HEK293 (cell line): ENCODE measurements at regions not wholly inside any gene's neighbourhood (a gene's known extent, or its start where the extent isn't known, plus 50 kb on each side); places are given as distances from the start of the nearest gene placed in this dataset.

Source experiments
- CTCF ChIA-PET: fragments of 350-600 bp; formaldehyde crosslinking; extraction: SDS; loops from one replicate; lab custom pipeline; 2021; ENCODE audit warnings: antibody characterized with exemption; lab: Yijun Ruan, JAX
- POLR2A ChIA-PET: fragments of 300-600 bp; formaldehyde crosslinking; extraction: SDS; loops from one replicate; lab custom pipeline; 2020; ENCODE audit warnings: antibody characterized with exemption, inconsistent platforms; lab: Yijun Ruan, JAX
- H3K27ac ChIP-seq: fragments of 200-500 bp; sonication (Bioruptor generic); 2 replicates; pipeline ENCODE4 v1.5.1; 2014; ENCODE audit warnings: low read depth, low read length, control low read depth, inconsistent platforms; ENCODE audit errors: extremely low read depth
- H3K36me3 ChIP-seq, 2 experiments: fragments of 200-500 bp in 1 of 2; sonication (Bioruptor generic) in 1 of 2; 1 replicate in 1 of 2; 2 replicates in 1 of 2; pipeline ENCODE4 v1.5.1; 2014 to 2017; ENCODE audit warnings: inconsistent platforms in 2 of 2, low read length in 2 of 2; ENCODE audit not compliant: control insufficient read depth in 2 of 2, insufficient read depth in 1 of 2
- H3K4me1 ChIP-seq: fragments of 200-500 bp; sonication (Bioruptor generic); 2 replicates; pipeline ENCODE4 v1.5.1; 2014; ENCODE audit warnings: mild to moderate bottlenecking, low read length, inconsistent platforms; ENCODE audit not compliant: control insufficient read depth, insufficient read depth
- H3K4me3 ChIP-seq: 2 replicates; pipeline ENCODE4 v1.5.1; 2011; ENCODE audit warnings: low read depth, mild to moderate bottlenecking, control low read depth, low read length, moderate library complexity
- H3K9me3 ChIP-seq: fragments of 200-500 bp; sonication (Bioruptor generic); 2 replicates; pipeline ENCODE4 v1.5.1; 2014; ENCODE audit warnings: low read depth, low read length, inconsistent platforms; ENCODE audit not compliant: control insufficient read depth, insufficient read depth
- ATF2 ChIP-seq: fragments of 450-650 bp; formaldehyde crosslinking; IDR thresholded peaks from 2 replicates; pipeline ENCODE4 v1.5.1; 2016; ENCODE audit warnings: missing biosample characterization, missing genetic modification characterization, low read depth
- HOXC10 ChIP-seq: sonication (generic); formaldehyde crosslinking; IDR thresholded peaks from 2 replicates; pipeline ENCODE4 v1.8.1; 2023; ENCODE audit warnings: mild to moderate bottlenecking, missing genetic modification reagents
- PRDM2 ChIP-seq: fragments of 450-650 bp; formaldehyde crosslinking; IDR thresholded peaks from 2 replicates; pipeline ENCODE4 v1.5.1; 2016; ENCODE audit warnings: missing biosample characterization, missing genetic modification characterization, borderline replicate concordance
- TRIM28 ChIP-seq: IDR thresholded peaks from 2 replicates; pipeline ENCODE4 v1.6.1; 2011; ENCODE audit warnings: low read length, control low read depth, borderline replicate concordance
- ZBTB11 ChIP-seq: fragments of 450-650 bp; formaldehyde crosslinking; conservative IDR thresholded peaks from 2 replicates; pipeline ENCODE4 v1.5.1; 2016; ENCODE audit warnings: low read depth, missing biosample characterization, missing genetic modification characterization
- ZBTB17 ChIP-seq: fragments of 450-650 bp; formaldehyde crosslinking; IDR thresholded peaks from 2 replicates; pipeline ENCODE4 v1.5.1; 2016; ENCODE audit warnings: missing biosample characterization, missing genetic modification characterization
- ZBTB20 ChIP-seq: fragments of 450-650 bp; formaldehyde crosslinking; IDR thresholded peaks from 2 replicates; pipeline ENCODE4 v1.5.1; 2016; ENCODE audit warnings: missing biosample characterization, missing genetic modification characterization
- ZBTB44 ChIP-seq: fragments of 450-650 bp; IDR thresholded peaks from 2 replicates; pipeline ENCODE4 v1.5.1; 2018; ENCODE audit warnings: missing biosample characterization, mild to moderate bottlenecking, missing genetic modification characterization
- ZBTB8A ChIP-seq: fragments of 450-650 bp; formaldehyde crosslinking; IDR thresholded peaks from 2 replicates; pipeline ENCODE4 v1.5.1; 2016; ENCODE audit warnings: missing biosample characterization, missing genetic modification characterization
- ZFP41 ChIP-seq: fragments of 450-650 bp; formaldehyde crosslinking; IDR thresholded peaks from 2 replicates; pipeline ENCODE4 v1.5.1; 2016; ENCODE audit warnings: missing biosample characterization, missing genetic modification characterization, borderline replicate concordance
- ZNF404 ChIP-seq: fragments of 450-650 bp; formaldehyde crosslinking; IDR thresholded peaks from 2 replicates; pipeline ENCODE4 v1.5.1; 2017; ENCODE audit warnings: missing biosample characterization, missing genetic modification characterization
- ZNF473 ChIP-seq: fragments of 450-650 bp; formaldehyde crosslinking; IDR thresholded peaks from 2 replicates; pipeline ENCODE4 v1.5.1; 2017; ENCODE audit warnings: missing biosample characterization, missing genetic modification characterization
- ZNF514 ChIP-seq: fragments of 450-650 bp; formaldehyde crosslinking; IDR thresholded peaks from 2 replicates; pipeline ENCODE4 v1.5.1; 2016; ENCODE audit warnings: missing biosample characterization, missing genetic modification characterization
- ZNF585B ChIP-seq: fragments of 450-650 bp; formaldehyde crosslinking; IDR thresholded peaks from 2 replicates; pipeline ENCODE4 v1.5.1; 2016; ENCODE audit warnings: missing biosample characterization, missing genetic modification characterization
- ZSCAN16 ChIP-seq: fragments of 450-650 bp; formaldehyde crosslinking; IDR thresholded peaks from 2 replicates; pipeline ENCODE4 v1.5.1; 2016; ENCODE audit warnings: missing biosample characterization, missing genetic modification characterization
- TF ChIP-seq, protein P1 (sequence below): fragments of 450-650 bp; IDR thresholded peaks from 2 replicates; pipeline ENCODE4 v1.5.1; 2018; ENCODE audit warnings: missing biosample characterization, missing genetic modification characterization
- TF ChIP-seq, protein P2 (sequence below): fragments of 450-650 bp; formaldehyde crosslinking; IDR thresholded peaks from 2 replicates; pipeline ENCODE4 v1.5.1; 2016; ENCODE audit warnings: missing biosample characterization, missing genetic modification characterization
- TF ChIP-seq, protein P3 (sequence below): fragments of 450-650 bp; formaldehyde crosslinking; IDR thresholded peaks from 2 replicates; pipeline ENCODE4 v1.5.1; 2016; ENCODE audit warnings: missing biosample characterization, missing genetic modification characterization

DNA sequence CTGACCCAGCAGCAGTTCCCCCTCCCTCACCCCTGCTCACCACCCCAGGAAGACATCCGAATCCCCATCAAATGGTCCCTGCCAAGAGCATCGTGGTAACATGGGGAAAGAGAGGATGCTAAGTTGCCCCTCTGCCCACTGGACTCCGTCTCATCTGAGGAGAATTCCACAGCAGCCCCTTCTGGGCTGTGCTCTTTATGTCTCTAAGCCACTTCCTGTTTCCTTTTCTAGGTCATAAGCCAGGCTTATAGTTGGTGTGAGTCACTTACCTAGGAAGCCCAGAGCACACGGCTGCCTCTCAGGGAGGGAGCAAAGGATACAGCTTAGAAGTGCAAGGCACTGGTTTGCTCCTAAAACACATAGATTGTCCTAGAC lies 76.0 kb downstream of the VCPKMT start (continued):
- TF ChIP-seq, protein P1, sequence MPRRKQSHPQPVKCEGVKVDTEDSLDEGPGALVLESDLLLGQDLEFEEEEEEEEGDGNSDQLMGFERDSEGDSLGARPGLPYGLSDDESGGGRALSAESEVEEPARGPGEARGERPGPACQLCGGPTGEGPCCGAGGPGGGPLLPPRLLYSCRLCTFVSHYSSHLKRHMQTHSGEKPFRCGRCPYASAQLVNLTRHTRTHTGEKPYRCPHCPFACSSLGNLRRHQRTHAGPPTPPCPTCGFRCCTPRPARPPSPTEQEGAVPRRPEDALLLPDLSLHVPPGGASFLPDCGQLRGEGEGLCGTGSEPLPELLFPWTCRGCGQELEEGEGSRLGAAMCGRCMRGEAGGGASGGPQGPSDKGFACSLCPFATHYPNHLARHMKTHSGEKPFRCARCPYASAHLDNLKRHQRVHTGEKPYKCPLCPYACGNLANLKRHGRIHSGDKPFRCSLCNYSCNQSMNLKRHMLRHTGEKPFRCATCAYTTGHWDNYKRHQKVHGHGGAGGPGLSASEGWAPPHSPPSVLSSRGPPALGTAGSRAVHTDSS (tag by site-specific recombination) = no peak
- TF ChIP-seq ATF2 (tag by site-specific recombination) (no peak), PRDM2 (tag by site-specific recombination) (no peak), ZBTB20 (tag by site-specific recombination) (no peak), ZNF404 (no peak), ZNF473 (tag by site-specific recombination) (no peak), ZFP41 (tag by site-specific recombination) (no peak), ZBTB17 (no peak)
- TF ChIP-seq, all 188 proteins: peak for 0

GRCh38 chr14:50040895-50041465 lies 75.4 kb downstream of the VCPKMT start:
- ChIA-PET CTCF (interaction anchor here (1.4 kb wide), 1 partner anchor 176 kb away, joined by 5 read pairs; no protein-coding TSS in a partner anchor), POLR2A (no interaction called here)
- H3K4me3 ChIP-seq = no peak overlapping the region
- TF ChIP-seq ZNF585B (tag by site-specific recombination) (no peak), HOXC10 (CRISPR knock-in tag) (no peak), ZNF514 (tag by site-specific recombination) (no peak), ZSCAN16 (tag by site-specific recombination) (no peak), ZBTB11 (tag by site-specific recombination) (no peak), ZBTB44 (tag by site-specific recombination) (no peak), ZBTB8A (tag by site-specific recombination) (no peak), TRIM28 (no peak)
- TF ChIP-seq, protein P2, sequence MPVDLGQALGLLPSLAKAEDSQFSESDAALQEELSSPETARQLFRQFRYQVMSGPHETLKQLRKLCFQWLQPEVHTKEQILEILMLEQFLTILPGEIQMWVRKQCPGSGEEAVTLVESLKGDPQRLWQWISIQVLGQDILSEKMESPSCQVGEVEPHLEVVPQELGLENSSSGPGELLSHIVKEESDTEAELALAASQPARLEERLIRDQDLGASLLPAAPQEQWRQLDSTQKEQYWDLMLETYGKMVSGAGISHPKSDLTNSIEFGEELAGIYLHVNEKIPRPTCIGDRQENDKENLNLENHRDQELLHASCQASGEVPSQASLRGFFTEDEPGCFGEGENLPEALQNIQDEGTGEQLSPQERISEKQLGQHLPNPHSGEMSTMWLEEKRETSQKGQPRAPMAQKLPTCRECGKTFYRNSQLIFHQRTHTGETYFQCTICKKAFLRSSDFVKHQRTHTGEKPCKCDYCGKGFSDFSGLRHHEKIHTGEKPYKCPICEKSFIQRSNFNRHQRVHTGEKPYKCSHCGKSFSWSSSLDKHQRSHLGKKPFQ (tag by site-specific recombination) = no peak
- TF ChIP-seq, protein P3, sequence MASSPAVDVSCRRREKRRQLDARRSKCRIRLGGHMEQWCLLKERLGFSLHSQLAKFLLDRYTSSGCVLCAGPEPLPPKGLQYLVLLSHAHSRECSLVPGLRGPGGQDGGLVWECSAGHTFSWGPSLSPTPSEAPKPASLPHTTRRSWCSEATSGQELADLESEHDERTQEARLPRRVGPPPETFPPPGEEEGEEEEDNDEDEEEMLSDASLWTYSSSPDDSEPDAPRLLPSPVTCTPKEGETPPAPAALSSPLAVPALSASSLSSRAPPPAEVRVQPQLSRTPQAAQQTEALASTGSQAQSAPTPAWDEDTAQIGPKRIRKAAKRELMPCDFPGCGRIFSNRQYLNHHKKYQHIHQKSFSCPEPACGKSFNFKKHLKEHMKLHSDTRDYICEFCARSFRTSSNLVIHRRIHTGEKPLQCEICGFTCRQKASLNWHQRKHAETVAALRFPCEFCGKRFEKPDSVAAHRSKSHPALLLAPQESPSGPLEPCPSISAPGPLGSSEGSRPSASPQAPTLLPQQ (tag by site-specific recombination) = no peak
- no peaks in the 10 kb centered on the region for H3K9me3 ChIP-seq
- H3K4me1 ChIP-seq = no peaks in the 10 kb centered on the region
- no peaks in the 10 kb centered on the region for H3K36me3 ChIP-seq
- H3K27ac ChIP-seq = no peak overlapping the region
